ENCODE measurements at regions not wholly inside any gene's neighbourhood (a gene's known extent, or its start where the extent isn't known, plus 50 kb on each side); places are given as distances from the start of the nearest gene placed in this dataset.

DNA sequence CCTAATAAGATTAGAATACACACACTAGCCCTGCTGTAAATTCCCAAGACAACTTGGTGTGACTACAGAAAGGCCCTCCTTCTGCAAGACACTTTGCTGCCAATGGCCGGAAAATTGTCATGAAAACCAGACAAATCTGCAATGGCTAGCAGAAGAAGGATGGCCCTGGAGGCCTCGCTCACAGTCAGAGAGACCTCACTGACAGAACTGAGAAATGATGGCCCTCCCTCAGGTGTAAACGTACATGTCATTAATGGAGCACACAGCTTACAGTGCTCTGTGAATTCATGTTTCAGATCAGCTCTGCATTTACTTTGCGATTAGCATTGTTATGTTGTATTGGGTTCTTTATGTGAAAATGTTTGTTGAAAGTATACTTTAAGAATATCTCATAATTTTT is 202.9 kb upstream of the N4BP1 start:
- peaks cover 5% of the 10 kb centered on the region for H3K27me3 ChIP-seq (ENCODE audit: control insufficient read depth, insufficient read depth, low read length)
- no peak for DNase-seq (ENCODE audit: low read depth in 2 of 2)

DNA sequence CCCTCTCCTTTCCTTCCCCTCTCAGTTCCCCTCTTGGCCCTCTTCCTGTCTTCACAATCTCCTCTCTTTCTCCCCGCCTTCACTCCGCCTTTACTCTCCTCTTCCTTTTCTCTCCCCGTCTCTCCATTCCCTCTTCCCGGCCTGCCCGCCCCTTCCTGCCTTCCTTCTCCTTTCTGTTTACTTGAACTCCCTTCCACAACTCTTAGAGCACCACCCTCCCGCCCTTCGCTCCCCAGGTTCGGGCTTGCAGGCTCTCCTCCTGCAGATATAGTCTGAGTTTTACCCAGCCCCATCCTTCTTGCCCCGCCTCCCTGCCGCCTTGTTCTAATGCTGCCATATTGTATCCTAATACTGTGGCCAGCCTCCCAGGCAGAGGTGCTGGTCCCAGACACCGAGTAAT is 201.5 kb upstream of the N4BP1 start:
- H4K20me1 ChIP-seq (ENCODE audit: control insufficient read depth, extremely low read depth, insufficient read depth, low read length) = no peaks in the 10 kb centered on the region
- H3K4me1 ChIP-seq (ENCODE audit: control insufficient read depth, extremely low read depth, insufficient read depth, low read length) = no peaks in the 10 kb centered on the region
- no peak overlapping the region for H3K9ac ChIP-seq (ENCODE audit: insufficient read depth, low read length)
- H3K4me2 ChIP-seq (ENCODE audit: extremely low read depth, insufficient read depth, low read length) = no peak overlapping the region
- H3K79me2 ChIP-seq (ENCODE audit: control insufficient read depth, insufficient read depth, low read length) = no peaks in the 10 kb centered on the region
- H3K36me3 ChIP-seq (ENCODE audit: control insufficient read depth, insufficient read depth, low read length) = no peaks in the 10 kb centered on the region
- peaks cover 5% of the 10 kb centered on the region for H3K27me3 ChIP-seq (ENCODE audit: control insufficient read depth, insufficient read depth, low read length)
- TF ChIP-seq, protein P1, sequence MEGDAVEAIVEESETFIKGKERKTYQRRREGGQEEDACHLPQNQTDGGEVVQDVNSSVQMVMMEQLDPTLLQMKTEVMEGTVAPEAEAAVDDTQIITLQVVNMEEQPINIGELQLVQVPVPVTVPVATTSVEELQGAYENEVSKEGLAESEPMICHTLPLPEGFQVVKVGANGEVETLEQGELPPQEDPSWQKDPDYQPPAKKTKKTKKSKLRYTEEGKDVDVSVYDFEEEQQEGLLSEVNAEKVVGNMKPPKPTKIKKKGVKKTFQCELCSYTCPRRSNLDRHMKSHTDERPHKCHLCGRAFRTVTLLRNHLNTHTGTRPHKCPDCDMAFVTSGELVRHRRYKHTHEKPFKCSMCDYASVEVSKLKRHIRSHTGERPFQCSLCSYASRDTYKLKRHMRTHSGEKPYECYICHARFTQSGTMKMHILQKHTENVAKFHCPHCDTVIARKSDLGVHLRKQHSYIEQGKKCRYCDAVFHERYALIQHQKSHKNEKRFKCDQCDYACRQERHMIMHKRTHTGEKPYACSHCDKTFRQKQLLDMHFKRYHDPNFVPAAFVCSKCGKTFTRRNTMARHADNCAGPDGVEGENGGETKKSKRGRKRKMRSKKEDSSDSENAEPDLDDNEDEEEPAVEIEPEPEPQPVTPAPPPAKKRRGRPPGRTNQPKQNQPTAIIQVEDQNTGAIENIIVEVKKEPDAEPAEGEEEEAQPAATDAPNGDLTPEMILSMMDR (conservative IDR thresholded peaks at IDR 0.05 in 1 of 2, IDR thresholded peaks at IDR 0.05 in 1 of 2; ENCODE audit: low read depth in 1 of 2, low read length in 2 of 2) = no peak
- peak; percentile 29 for TF ChIP-seq EZH2 (IDR thresholded peaks at IDR 0.05; ENCODE audit: low read length, missing control alignments)
- DNase-seq (ENCODE audit: low read depth in 2 of 2) = no peak
- no peak overlapping the region for H3K27ac ChIP-seq (ENCODE audit: insufficient read depth, low read length)
- H2AFZ ChIP-seq (ENCODE audit: low read length) = no peak overlapping the region
- no peak overlapping the region for H3K4me3 ChIP-seq (replicated peaks in 1 of 4; ENCODE audit: control extremely low read depth in 1 of 4, insufficient read depth in 1 of 4, low read depth in 3 of 4, low read length in 4 of 4)
- no peaks in the 10 kb centered on the region for H3K9me3 ChIP-seq (ENCODE audit: control insufficient read depth, insufficient read depth, low read depth, low read length)

More for the DNA sequence above, 202.9 kb upstream of the N4BP1 start:
- TF ChIP-seq, protein P1 (conservative IDR thresholded peaks at IDR 0.05 in 1 of 2, IDR thresholded peaks at IDR 0.05 in 1 of 2; ENCODE audit: low read depth in 1 of 2, low read length in 2 of 2) = no peak
- TF ChIP-seq EZH2 (IDR thresholded peaks at IDR 0.05; ENCODE audit: low read length, missing control alignments) = no peak
- no peaks in the 10 kb centered on the region for H3K9me3 ChIP-seq (ENCODE audit: control insufficient read depth, insufficient read depth, low read depth, low read length)
- H3K4me2 ChIP-seq (ENCODE audit: extremely low read depth, insufficient read depth, low read length) = no peak overlapping the region
- H3K36me3 ChIP-seq (ENCODE audit: control insufficient read depth, insufficient read depth, low read length) = no peaks in the 10 kb centered on the region
- no peak overlapping the region for H2AFZ ChIP-seq (ENCODE audit: low read length)
- no peaks in the 10 kb centered on the region for H3K4me1 ChIP-seq (ENCODE audit: control insufficient read depth, extremely low read depth, insufficient read depth, low read length)
- H3K79me2 ChIP-seq (ENCODE audit: control insufficient read depth, insufficient read depth, low read length) = no peaks in the 10 kb centered on the region
- no peak overlapping the region for H3K9ac ChIP-seq (ENCODE audit: insufficient read depth, low read length)
- no peaks in the 10 kb centered on the region for H4K20me1 ChIP-seq (ENCODE audit: control insufficient read depth, extremely low read depth, insufficient read depth, low read length)
- no peak overlapping the region for H3K4me3 ChIP-seq (replicated peaks in 1 of 4; ENCODE audit: control extremely low read depth in 1 of 4, insufficient read depth in 1 of 4, low read depth in 3 of 4, low read length in 4 of 4)
- no peak overlapping the region for H3K27ac ChIP-seq (ENCODE audit: insufficient read depth, low read length)

DNA sequence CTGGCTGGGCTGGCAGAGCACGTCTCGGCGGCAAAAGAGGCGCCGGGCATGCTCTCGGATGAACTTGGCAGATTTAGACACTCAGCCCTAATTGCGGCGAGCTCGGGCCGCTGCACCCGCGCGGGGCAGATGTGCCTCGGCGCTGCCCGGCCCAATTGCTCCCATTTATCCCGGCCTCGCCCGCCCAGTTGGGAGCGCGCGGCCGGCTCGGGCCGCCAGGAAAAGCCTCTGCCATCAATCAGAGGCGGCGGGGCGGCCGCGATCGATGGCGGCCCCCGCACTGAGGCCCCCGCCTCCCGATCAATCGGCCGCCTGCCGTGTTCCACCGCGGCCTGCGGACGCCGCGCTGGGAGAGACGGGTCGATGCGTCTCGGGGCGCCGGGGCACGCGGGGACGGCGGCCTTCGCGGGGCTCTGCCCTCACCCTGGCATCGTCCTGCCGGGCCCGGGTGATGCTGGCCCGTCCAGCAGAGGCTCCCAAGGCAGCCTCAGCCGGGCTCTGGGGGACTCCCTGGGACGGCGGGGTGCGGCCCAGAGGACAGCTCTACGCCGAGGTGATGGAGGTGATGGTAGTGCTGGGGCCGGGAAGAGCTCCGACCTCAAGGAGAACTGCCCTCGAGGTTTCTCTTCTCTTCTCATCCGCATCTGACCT is 200.9 kb upstream of the N4BP1 start:
- Histone ChIP-seq H3K9ac (ENCODE audit: insufficient read depth, low read length) (no peak overlapping the region), H3K9me3 (ENCODE audit: control insufficient read depth, insufficient read depth, low read depth, low read length) (no peaks in the 10 kb centered on the region), H3K36me3 (ENCODE audit: control insufficient read depth, insufficient read depth, low read length) (no peaks in the 10 kb centered on the region), H3K27me3 (ENCODE audit: control insufficient read depth, insufficient read depth, low read length) (peaks cover 5% of the 10 kb centered on the region), H3K27ac (ENCODE audit: insufficient read depth, low read length) (no peak overlapping the region), H3K4me1 (ENCODE audit: control insufficient read depth, extremely low read depth, insufficient read depth, low read length) (no peaks in the 10 kb centered on the region), H4K20me1 (ENCODE audit: control insufficient read depth, extremely low read depth, insufficient read depth, low read length) (no peaks in the 10 kb centered on the region), H2AFZ (ENCODE audit: low read length) (no peak overlapping the region), H3K79me2 (ENCODE audit: control insufficient read depth, insufficient read depth, low read length) (no peaks in the 10 kb centered on the region), H3K4me2 (ENCODE audit: extremely low read depth, insufficient read depth, low read length) (no peak overlapping the region), H3K4me3 (replicated peaks in 1 of 4; ENCODE audit: control extremely low read depth in 1 of 4, insufficient read depth in 1 of 4, low read depth in 3 of 4, low read length in 4 of 4) (no peak overlapping the region)
- no peak for DNase-seq (ENCODE audit: low read depth in 2 of 2)
- TF ChIP-seq, protein P1 (conservative IDR thresholded peaks at IDR 0.05 in 1 of 2, IDR thresholded peaks at IDR 0.05 in 1 of 2; ENCODE audit: low read depth in 1 of 2, low read length in 2 of 2) = no peak
- peak; percentile 55 for TF ChIP-seq EZH2 (IDR thresholded peaks at IDR 0.05; ENCODE audit: low read length, missing control alignments)

Data from fibroblast of lung (primary cell).